ENCODE measurements at regions not wholly inside any gene's neighbourhood (a gene's known extent, or its start where the extent isn't known, plus 50 kb on each side); places are given as distances from the start of the nearest gene placed in this dataset.
A peak's percentile ranks its signal among the peaks of the same experiment; 100 is the strongest.
"Not testable (repeated sequence)": the region's sequence is repeated elsewhere in the genome, so short reads cannot be mapped to it uniquely, and the experiment has no call there.

- 63 to 73% methylated on average over 3 of the region's 3 CpGs for WGBS, 2 experiments (ENCODE audit: low coverage in 1 of 2, low lambda C conversion rate in 2 of 2, missing lambda C conversion rate in 2 of 2)
- peaks cover 11% of the 10 kb centered on the region; the same call in 1 of the 2 replicates for H3K27me3 ChIP-seq (replicated peaks; ENCODE audit: insufficient read depth)
- H3K9me3 ChIP-seq (ENCODE audit: low read depth), result no peaks in the 10 kb centered on the region
- no peaks in the 10 kb centered on the region for H4K20me1 ChIP-seq (ENCODE audit: insufficient read depth)
- TF ChIP-seq EZH2phosphoT487 (IDR thresholded peaks at IDR 0.05; ENCODE audit: insufficient read depth, low read depth) (no peak), EZH2 (IDR thresholded peaks at IDR 0.05; ENCODE audit: insufficient read depth, poor library complexity, severe bottlenecking) (no peak)
- no peaks in the 10 kb centered on the region for H3K9me2 ChIP-seq (ENCODE audit: insufficient read depth)
- DNase-seq, result no peak
- H3K4me2 ChIP-seq (ENCODE audit: unreplicated experiment), result no peak overlapping the region
- no peaks in the 10 kb centered on the region for H3K4me1 ChIP-seq (ENCODE audit: insufficient read depth)
- H3K79me2 ChIP-seq (ENCODE audit: insufficient read depth), result no peaks in the 10 kb centered on the region
- H3F3A ChIP-seq (ENCODE audit: insufficient read depth), result no peaks in the 10 kb centered on the region
- H3K4me3 ChIP-seq, result no peak overlapping the region
- H3K27ac ChIP-seq, result no peak overlapping the region
- H2AFZ ChIP-seq, result no peak overlapping the region
- H3K9ac ChIP-seq, result no peak overlapping the region
- H3K36me3 ChIP-seq (ENCODE audit: low read depth), result no peaks in the 10 kb centered on the region
- in situ Hi-C loops (cut with MboI), result no loop called here
These were observed 107.7 kb upstream of the PCLO start for GRCh38 chr7:83270407-83270806.

GRCh38 chr7:83267141-83267631 is 104.5 kb upstream of the PCLO start:
- Histone ChIP-seq H3K9ac (no peak overlapping the region), H4K20me1 (ENCODE audit: insufficient read depth) (no peaks in the 10 kb centered on the region), H3K27ac (no peak overlapping the region), H3K9me3 (ENCODE audit: low read depth) (no peaks in the 10 kb centered on the region), H3K36me3 (ENCODE audit: low read depth) (no peaks in the 10 kb centered on the region), H3F3A (ENCODE audit: insufficient read depth) (no peaks in the 10 kb centered on the region), H3K9me2 (ENCODE audit: insufficient read depth) (no peaks in the 10 kb centered on the region), H3K4me1 (ENCODE audit: insufficient read depth) (no peaks in the 10 kb centered on the region), H2AFZ (no peak overlapping the region), H3K4me2 (ENCODE audit: unreplicated experiment) (no peak overlapping the region), H3K4me3 (no peak overlapping the region), H3K27me3 (replicated peaks; ENCODE audit: insufficient read depth) (0 out of 2 replicates have a peak, but pooled peaks cover 3% of the 10 kb centered on the region), H3K79me2 (ENCODE audit: insufficient read depth) (no peaks in the 10 kb centered on the region)
- WGBS, 2 experiments (ENCODE audit: low coverage in 1 of 2, low lambda C conversion rate in 2 of 2, missing lambda C conversion rate in 2 of 2), result 3 to 4% methylated on average over 2 of the region's 2 CpGs
- TF ChIP-seq EZH2phosphoT487 (IDR thresholded peaks at IDR 0.05; ENCODE audit: insufficient read depth, low read depth) (no peak), EZH2 (IDR thresholded peaks at IDR 0.05; ENCODE audit: insufficient read depth, poor library complexity, severe bottlenecking) (no peak)
- in situ Hi-C loops (cut with MboI), result no loop called here
- DNase-seq, result peak; percentile 17

- in situ Hi-C loops (cut with MboI); H2AFZ ChIP-seq; H3K36me3 ChIP-seq (ENCODE audit: low read depth); H3K9ac ChIP-seq; H3K27ac ChIP-seq; H3K9me3 ChIP-seq (ENCODE audit: low read depth); H3K4me3 ChIP-seq; H3K4me2 ChIP-seq (ENCODE audit: unreplicated experiment); H3F3A ChIP-seq (ENCODE audit: insufficient read depth); H4K20me1 ChIP-seq (ENCODE audit: insufficient read depth); H3K9me2 ChIP-seq (ENCODE audit: insufficient read depth); H3K79me2 ChIP-seq (ENCODE audit: insufficient read depth); H3K4me1 ChIP-seq (ENCODE audit: insufficient read depth); DNase-seq; H3K27me3 ChIP-seq (replicated peaks; ENCODE audit: insufficient read depth): not testable (repeated sequence)
- 78 to 79% methylated on average over 10 of the region's 10 CpGs for whole genome bisulfite sequencing, 2 experiments (ENCODE audit: low coverage in 1 of 2, low lambda C conversion rate in 2 of 2, missing lambda C conversion rate in 2 of 2)
These were observed 100.9 kb upstream of the PCLO start for GRCh38 chr7:83263442-83264034.

- Histone ChIP-seq H2AFZ (no peak overlapping the region), H3K9me2 (ENCODE audit: insufficient read depth) (no peaks in the 10 kb centered on the region), H3K4me1 (ENCODE audit: insufficient read depth) (no peaks in the 10 kb centered on the region), H3K79me2 (ENCODE audit: insufficient read depth) (no peaks in the 10 kb centered on the region), H3K27me3 (replicated peaks; ENCODE audit: insufficient read depth) (no peaks in the 10 kb centered on the region), H3K27ac (no peak overlapping the region), H3K9me3 (ENCODE audit: low read depth) (no peaks in the 10 kb centered on the region), H3F3A (ENCODE audit: insufficient read depth) (no peaks in the 10 kb centered on the region), H3K9ac (no peak overlapping the region), H3K4me2 (ENCODE audit: unreplicated experiment) (no peak overlapping the region), H3K36me3 (ENCODE audit: low read depth) (no peaks in the 10 kb centered on the region), H3K4me3 (no peak overlapping the region), H4K20me1 (ENCODE audit: insufficient read depth) (no peaks in the 10 kb centered on the region)
- no peak for DNase-seq
- TF ChIP-seq EZH2phosphoT487 (IDR thresholded peaks at IDR 0.05; ENCODE audit: insufficient read depth, low read depth), result no peak
- TF ChIP-seq EZH2 (IDR thresholded peaks at IDR 0.05; ENCODE audit: insufficient read depth, poor library complexity, severe bottlenecking), result no peak
- in situ Hi-C loops (cut with MboI), result no loop called here
- WGBS, 2 experiments (ENCODE audit: low coverage in 1 of 2, low lambda C conversion rate in 2 of 2, missing lambda C conversion rate in 2 of 2), result 40 to 51% methylated on average over 2 of the region's 2 CpGs
These were observed 96.4 kb upstream of the PCLO start for GRCh38 chr7:83259064-83259463.

GRCh38 chr7:83248000-83248399 is 85.3 kb upstream of the PCLO start:
- Histone ChIP-seq H3K27me3 (replicated peaks; ENCODE audit: insufficient read depth) (no peaks in the 10 kb centered on the region), H2AFZ (no peak overlapping the region), H3K9me2 (ENCODE audit: insufficient read depth) (no peaks in the 10 kb centered on the region), H3K4me2 (ENCODE audit: unreplicated experiment) (no peak overlapping the region), H3K36me3 (ENCODE audit: low read depth) (no peaks in the 10 kb centered on the region), H3K27ac (no peak overlapping the region), H3K79me2 (ENCODE audit: insufficient read depth) (no peaks in the 10 kb centered on the region), H3K9ac (no peak overlapping the region), H3F3A (ENCODE audit: insufficient read depth) (no peaks in the 10 kb centered on the region), H3K4me1 (ENCODE audit: insufficient read depth) (no peaks in the 10 kb centered on the region), H3K9me3 (ENCODE audit: low read depth) (no peaks in the 10 kb centered on the region), H3K4me3 (no peak overlapping the region), H4K20me1 (ENCODE audit: insufficient read depth) (no peaks in the 10 kb centered on the region)
- WGBS, 2 experiments (ENCODE audit: low coverage in 1 of 2, low lambda C conversion rate in 2 of 2, missing lambda C conversion rate in 2 of 2), result 40 to 42% methylated on average over 3 of the region's 3 CpGs
- in situ Hi-C loops (cut with MboI), result no loop called here
- no peak for DNase-seq
- no peak for TF ChIP-seq EZH2 (IDR thresholded peaks at IDR 0.05; ENCODE audit: insufficient read depth, poor library complexity, severe bottlenecking)
- TF ChIP-seq EZH2phosphoT487 (IDR thresholded peaks at IDR 0.05; ENCODE audit: insufficient read depth, low read depth), result no peak

GRCh38 chr7:83219231-83219630 is 56.5 kb upstream of the PCLO start:
- H3F3A ChIP-seq (ENCODE audit: insufficient read depth); H3K4me1 ChIP-seq (ENCODE audit: insufficient read depth); H3K36me3 ChIP-seq (ENCODE audit: low read depth); H3K9me2 ChIP-seq (ENCODE audit: insufficient read depth); H3K9ac ChIP-seq; H2AFZ ChIP-seq; DNase-seq; H3K27ac ChIP-seq; H3K27me3 ChIP-seq (replicated peaks; ENCODE audit: insufficient read depth); in situ Hi-C loops (cut with MboI); H3K79me2 ChIP-seq (ENCODE audit: insufficient read depth); H3K4me3 ChIP-seq; H3K9me3 ChIP-seq (ENCODE audit: low read depth); H3K4me2 ChIP-seq (ENCODE audit: unreplicated experiment); H4K20me1 ChIP-seq (ENCODE audit: insufficient read depth): not testable (repeated sequence)
- 28 to 30% methylated on average over 5 of the region's 5 CpGs for WGBS, 2 experiments (ENCODE audit: low coverage in 1 of 2, low lambda C conversion rate in 2 of 2, missing lambda C conversion rate in 2 of 2)
